ENCODE measurements at regions not wholly inside any gene's neighbourhood (a gene's known extent, or its start where the extent isn't known, plus 50 kb on each side); places are given as distances from the start of the nearest gene placed in this dataset.

GRCh38 chr2:16368328-16368727 is 297.3 kb downstream of the CYRIA start:
- TF ChIP-seq CTCF (IDR thresholded peaks at IDR 0.05) = no peak
- TF ChIP-seq POLR2A (IDR thresholded peaks at IDR 0.05) = no peak

All from thyroid gland (tissue), 4 donors.